Epithelial cell of esophagus (primary cell): ENCODE measurements at regions not wholly inside any gene's neighbourhood (a gene's known extent, or its start where the extent isn't known, plus 50 kb on each side); places are given as distances from the start of the nearest gene placed in this dataset.

ENCODE experiments used
- DNase-seq: peaks from one replicate; pipeline ENCODE4 v3.0.0; 2010; ENCODE audit warnings: low read depth
- H3K4me3 ChIP-seq: 2 replicates; pipeline ENCODE4 v1.5.1; 2011; ENCODE audit warnings: mild to moderate bottlenecking, low read length, control low read depth
- CTCF ChIP-seq: IDR thresholded peaks from 2 replicates; pipeline ENCODE4 v1.5.1; 2011; ENCODE audit warnings: low read depth, mild to moderate bottlenecking, low read length, control low read depth, inconsistent platforms; ENCODE audit not compliant: insufficient read depth; ENCODE audit errors: missing control alignments

GRCh38 chr4:65799513-65799912 lies 129.2 kb upstream of the EPHA5 start:
- no peak for DNase-seq
- no peak overlapping the region for H3K4me3 ChIP-seq

GRCh38 chr4:65798498-65799127 lies 128.3 kb upstream of the EPHA5 start:
- peak; percentile 93 for DNase-seq
- TF ChIP-seq CTCF = no peak
- no peak overlapping the region for H3K4me3 ChIP-seq

More at GRCh38 chr4:65799513-65799912, 129.2 kb upstream of the EPHA5 start:
- TF ChIP-seq CTCF = no peak

- DNase-seq = peak; percentile 5
- no peak for TF ChIP-seq CTCF
- no peak overlapping the region for H3K4me3 ChIP-seq
These were observed 121.6 kb upstream of the EPHA5 start for GRCh38 chr4:65791812-65792308.

GRCh38 chr4:65791111-65791811 lies 121.0 kb upstream of the EPHA5 start:
- no peak for TF ChIP-seq CTCF
- peak; percentile 11 for DNase-seq
- H3K4me3 ChIP-seq = no peak overlapping the region

GRCh38 chr4:65789805-65790204 lies 119.5 kb upstream of the EPHA5 start:
- H3K4me3 ChIP-seq = no peak overlapping the region
- TF ChIP-seq CTCF = no peak
- DNase-seq = no peak

- DNase-seq = no peak
- no peak overlapping the region for H3K4me3 ChIP-seq
- no peak for TF ChIP-seq CTCF
These were observed 119.1 kb upstream of the EPHA5 start for GRCh38 chr4:65789341-65789740.
